ENCODE measurements at regions not wholly inside any gene's neighbourhood (a gene's known extent, or its start where the extent isn't known, plus 50 kb on each side); places are given as distances from the start of the nearest gene placed in this dataset.

DNA sequence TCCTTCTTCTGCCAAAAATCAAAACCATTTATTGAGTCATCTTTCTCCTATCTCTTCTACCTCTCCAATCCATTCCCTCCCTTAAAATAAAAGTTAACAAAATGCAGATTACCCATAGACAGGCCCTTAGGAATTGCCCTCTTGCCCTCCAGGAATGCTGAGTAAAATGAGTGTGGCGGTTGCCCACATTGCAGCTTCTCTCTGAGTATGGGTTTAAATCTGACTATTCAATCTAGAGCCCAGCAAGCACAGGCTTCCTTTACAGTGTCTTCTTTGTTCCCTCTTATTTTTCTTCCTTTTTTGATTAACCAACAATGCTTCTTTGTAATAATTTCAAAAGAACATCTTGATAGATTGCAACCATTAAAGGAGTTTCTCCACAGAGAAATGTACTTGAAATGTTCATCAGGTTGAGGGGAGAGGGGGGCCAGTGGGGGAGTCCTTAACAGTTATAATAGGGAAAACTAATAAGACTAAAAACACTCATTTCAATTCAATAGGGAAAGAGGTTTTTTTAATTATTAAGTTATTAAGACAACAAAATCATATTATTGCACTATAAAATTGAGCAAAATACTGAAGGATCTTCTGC, 135.3 kb upstream of the LMCD1 start:
- DNase-seq (ENCODE audit: low spot score) = no peak
- Histone ChIP-seq H3K36me3 (ENCODE audit: control insufficient read depth in 4 of 4, insufficient read depth in 3 of 4, low read depth in 1 of 4, low read length in 3 of 4) (no peaks in the 10 kb centered on the region), H3K27ac (ENCODE audit: low read depth in 1 of 2, low read length in 2 of 2) (no peak overlapping the region), H3K4me3 (ENCODE audit: low read depth in 1 of 3, low read length in 3 of 3) (no peak overlapping the region), H3K9ac (ENCODE audit: low read depth in 1 of 2, low read length in 2 of 2) (no peak overlapping the region), H3K9me3 (ENCODE audit: control insufficient read depth in 4 of 4, low read length in 3 of 4) (no peaks in the 10 kb centered on the region), H3K4me1 (ENCODE audit: control insufficient read depth in 4 of 4, insufficient read depth in 4 of 4, low read length in 3 of 4) (no peaks in the 10 kb centered on the region), H3K27me3 (ENCODE audit: control insufficient read depth in 4 of 4, insufficient read depth in 4 of 4, low read length in 3 of 4) (no peaks in the 10 kb centered on the region)
- WGBS = 93% methylated on average over 1 of the region's 1 CpG
- TF ChIP-seq, protein P1, sequence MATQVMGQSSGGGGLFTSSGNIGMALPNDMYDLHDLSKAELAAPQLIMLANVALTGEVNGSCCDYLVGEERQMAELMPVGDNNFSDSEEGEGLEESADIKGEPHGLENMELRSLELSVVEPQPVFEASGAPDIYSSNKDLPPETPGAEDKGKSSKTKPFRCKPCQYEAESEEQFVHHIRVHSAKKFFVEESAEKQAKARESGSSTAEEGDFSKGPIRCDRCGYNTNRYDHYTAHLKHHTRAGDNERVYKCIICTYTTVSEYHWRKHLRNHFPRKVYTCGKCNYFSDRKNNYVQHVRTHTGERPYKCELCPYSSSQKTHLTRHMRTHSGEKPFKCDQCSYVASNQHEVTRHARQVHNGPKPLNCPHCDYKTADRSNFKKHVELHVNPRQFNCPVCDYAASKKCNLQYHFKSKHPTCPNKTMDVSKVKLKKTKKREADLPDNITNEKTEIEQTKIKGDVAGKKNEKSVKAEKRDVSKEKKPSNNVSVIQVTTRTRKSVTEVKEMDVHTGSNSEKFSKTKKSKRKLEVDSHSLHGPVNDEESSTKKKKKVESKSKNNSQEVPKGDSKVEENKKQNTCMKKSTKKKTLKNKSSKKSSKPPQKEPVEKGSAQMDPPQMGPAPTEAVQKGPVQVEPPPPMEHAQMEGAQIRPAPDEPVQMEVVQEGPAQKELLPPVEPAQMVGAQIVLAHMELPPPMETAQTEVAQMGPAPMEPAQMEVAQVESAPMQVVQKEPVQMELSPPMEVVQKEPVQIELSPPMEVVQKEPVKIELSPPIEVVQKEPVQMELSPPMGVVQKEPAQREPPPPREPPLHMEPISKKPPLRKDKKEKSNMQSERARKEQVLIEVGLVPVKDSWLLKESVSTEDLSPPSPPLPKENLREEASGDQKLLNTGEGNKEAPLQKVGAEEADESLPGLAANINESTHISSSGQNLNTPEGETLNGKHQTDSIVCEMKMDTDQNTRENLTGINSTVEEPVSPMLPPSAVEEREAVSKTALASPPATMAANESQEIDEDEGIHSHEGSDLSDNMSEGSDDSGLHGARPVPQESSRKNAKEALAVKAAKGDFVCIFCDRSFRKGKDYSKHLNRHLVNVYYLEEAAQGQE (IDR thresholded peaks at IDR 0.05) = no peak
- TF ChIP-seq SP1 (IDR thresholded peaks at IDR 0.05) (no peak), JUND (IDR thresholded peaks at IDR 0.05) (no peak), GABPA (IDR thresholded peaks at IDR 0.05 in 1 of 2, conservative IDR thresholded peaks at IDR 0.05 in 1 of 2) (no peak), RXRA (IDR thresholded peaks at IDR 0.05) (no peak), TAF1 (conservative IDR thresholded peaks at IDR 0.05) (no peak), NR2F2 (IDR thresholded peaks at IDR 0.05) (no peak)
- TF ChIP-seq, protein P2, sequence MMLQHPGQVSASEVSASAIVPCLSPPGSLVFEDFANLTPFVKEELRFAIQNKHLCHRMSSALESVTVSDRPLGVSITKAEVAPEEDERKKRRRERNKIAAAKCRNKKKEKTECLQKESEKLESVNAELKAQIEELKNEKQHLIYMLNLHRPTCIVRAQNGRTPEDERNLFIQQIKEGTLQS (IDR thresholded peaks at IDR 0.05) = no peak
- TF ChIP-seq, protein P3, sequence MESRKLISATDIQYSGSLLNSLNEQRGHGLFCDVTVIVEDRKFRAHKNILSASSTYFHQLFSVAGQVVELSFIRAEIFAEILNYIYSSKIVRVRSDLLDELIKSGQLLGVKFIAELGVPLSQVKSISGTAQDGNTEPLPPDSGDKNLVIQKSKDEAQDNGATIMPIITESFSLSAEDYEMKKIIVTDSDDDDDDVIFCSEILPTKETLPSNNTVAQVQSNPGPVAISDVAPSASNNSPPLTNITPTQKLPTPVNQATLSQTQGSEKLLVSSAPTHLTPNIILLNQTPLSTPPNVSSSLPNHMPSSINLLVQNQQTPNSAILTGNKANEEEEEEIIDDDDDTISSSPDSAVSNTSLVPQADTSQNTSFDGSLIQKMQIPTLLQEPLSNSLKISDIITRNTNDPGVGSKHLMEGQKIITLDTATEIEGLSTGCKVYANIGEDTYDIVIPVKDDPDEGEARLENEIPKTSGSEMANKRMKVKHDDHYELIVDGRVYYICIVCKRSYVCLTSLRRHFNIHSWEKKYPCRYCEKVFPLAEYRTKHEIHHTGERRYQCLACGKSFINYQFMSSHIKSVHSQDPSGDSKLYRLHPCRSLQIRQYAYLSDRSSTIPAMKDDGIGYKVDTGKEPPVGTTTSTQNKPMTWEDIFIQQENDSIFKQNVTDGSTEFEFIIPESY (IDR thresholded peaks at IDR 0.05) = no peak

DNA sequence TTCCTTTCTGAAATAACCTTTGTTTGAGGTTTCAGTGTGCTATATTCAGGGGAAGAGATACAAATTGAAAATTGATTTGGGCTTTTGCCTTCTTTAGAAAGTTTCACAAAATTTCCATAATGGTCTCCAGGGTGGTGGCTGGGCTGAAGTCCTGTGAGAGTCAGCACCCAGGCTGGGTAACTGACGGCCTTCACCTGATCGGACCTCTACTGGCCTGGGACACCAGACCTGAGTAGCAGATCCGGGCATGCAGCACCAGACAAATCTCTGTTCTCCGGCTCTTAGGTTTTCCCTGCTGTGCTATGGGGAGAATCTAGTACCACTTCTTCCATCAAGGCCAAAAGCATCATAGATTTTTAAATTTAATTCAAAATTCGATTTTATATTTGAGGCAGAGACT, 133.0 kb upstream of the LMCD1 start:
- Histone ChIP-seq H3K4me3 (ENCODE audit: low read depth in 1 of 3, low read length in 3 of 3) (no peak overlapping the region), H3K9me3 (ENCODE audit: control insufficient read depth in 4 of 4, low read length in 3 of 4) (no peaks in the 10 kb centered on the region), H3K27ac (ENCODE audit: low read depth in 1 of 2, low read length in 2 of 2) (no peak overlapping the region), H3K36me3 (ENCODE audit: control insufficient read depth in 4 of 4, insufficient read depth in 3 of 4, low read depth in 1 of 4, low read length in 3 of 4) (no peaks in the 10 kb centered on the region), H3K9ac (ENCODE audit: low read depth in 1 of 2, low read length in 2 of 2) (no peak overlapping the region), H3K4me1 (ENCODE audit: control insufficient read depth in 4 of 4, insufficient read depth in 4 of 4, low read length in 3 of 4) (no peaks in the 10 kb centered on the region), H3K27me3 (ENCODE audit: control insufficient read depth in 4 of 4, insufficient read depth in 4 of 4, low read length in 3 of 4) (no peaks in the 10 kb centered on the region)
- TF ChIP-seq, protein P4, sequence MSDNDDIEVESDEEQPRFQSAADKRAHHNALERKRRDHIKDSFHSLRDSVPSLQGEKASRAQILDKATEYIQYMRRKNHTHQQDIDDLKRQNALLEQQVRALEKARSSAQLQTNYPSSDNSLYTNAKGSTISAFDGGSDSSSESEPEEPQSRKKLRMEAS (IDR thresholded peaks at IDR 0.05) = no peak
- TF ChIP-seq RAD21 (IDR thresholded peaks at IDR 0.05) (no peak), GABPA (IDR thresholded peaks at IDR 0.05 in 1 of 2, conservative IDR thresholded peaks at IDR 0.05 in 1 of 2) (no peak), SP1 (IDR thresholded peaks at IDR 0.05) (no peak), TAF1 (conservative IDR thresholded peaks at IDR 0.05) (no peak)
- TF ChIP-seq, protein P5, sequence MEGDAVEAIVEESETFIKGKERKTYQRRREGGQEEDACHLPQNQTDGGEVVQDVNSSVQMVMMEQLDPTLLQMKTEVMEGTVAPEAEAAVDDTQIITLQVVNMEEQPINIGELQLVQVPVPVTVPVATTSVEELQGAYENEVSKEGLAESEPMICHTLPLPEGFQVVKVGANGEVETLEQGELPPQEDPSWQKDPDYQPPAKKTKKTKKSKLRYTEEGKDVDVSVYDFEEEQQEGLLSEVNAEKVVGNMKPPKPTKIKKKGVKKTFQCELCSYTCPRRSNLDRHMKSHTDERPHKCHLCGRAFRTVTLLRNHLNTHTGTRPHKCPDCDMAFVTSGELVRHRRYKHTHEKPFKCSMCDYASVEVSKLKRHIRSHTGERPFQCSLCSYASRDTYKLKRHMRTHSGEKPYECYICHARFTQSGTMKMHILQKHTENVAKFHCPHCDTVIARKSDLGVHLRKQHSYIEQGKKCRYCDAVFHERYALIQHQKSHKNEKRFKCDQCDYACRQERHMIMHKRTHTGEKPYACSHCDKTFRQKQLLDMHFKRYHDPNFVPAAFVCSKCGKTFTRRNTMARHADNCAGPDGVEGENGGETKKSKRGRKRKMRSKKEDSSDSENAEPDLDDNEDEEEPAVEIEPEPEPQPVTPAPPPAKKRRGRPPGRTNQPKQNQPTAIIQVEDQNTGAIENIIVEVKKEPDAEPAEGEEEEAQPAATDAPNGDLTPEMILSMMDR (IDR thresholded peaks at IDR 0.05; ENCODE audit: low read depth, low read length, missing input control) = no peak
- TF ChIP-seq, protein P2 (IDR thresholded peaks at IDR 0.05) = no peak
- WGBS = 91% methylated on average over 5 of the region's 5 CpGs
- DNase-seq (ENCODE audit: low spot score) = no peak
